HG02798 (cell line): ENCODE measurements at regions not wholly inside any gene's neighbourhood (a gene's known extent, or its start where the extent isn't known, plus 50 kb on each side); places are given as distances from the start of the nearest gene placed in this dataset.
"Not testable (repeated sequence)": the region's sequence is repeated elsewhere in the genome, so short reads cannot be mapped to it uniquely, and the experiment has no call there.

Experiments used
- ATAC-seq: cut with Tn5 transposase; IDR thresholded peaks from one replicate; pipeline ENCODE4 v1.9.1; 2021; ENCODE audit warnings: mild to moderate bottlenecking; ENCODE audit not compliant: unreplicated experiment, poor library complexity

GRCh38 chr1:5738911-5739462 lies 253.2 kb downstream of the NPHP4 start:
- ATAC-seq = no peak

- no peak for ATAC-seq
These were observed 255.1 kb downstream of the NPHP4 start for GRCh38 chr1:5737081-5737480.

GRCh38 chr1:5734996-5735395 lies 257.2 kb downstream of the NPHP4 start:
- ATAC-seq = no peak

GRCh38 chr1:5734414-5734813 lies 257.8 kb downstream of the NPHP4 start:
- ATAC-seq = no peak

- no peak for ATAC-seq
These were observed 258.6 kb downstream of the NPHP4 start for GRCh38 chr1:5733596-5733995.

- ATAC-seq = no peak
These were observed 261.2 kb downstream of the NPHP4 start for GRCh38 chr1:5731110-5731423.

- ATAC-seq = no peak
These were observed 261.7 kb downstream of the NPHP4 start for GRCh38 chr1:5730272-5731109.

- ATAC-seq = no peak
These were observed 262.5 kb downstream of the NPHP4 start for GRCh38 chr1:5729636-5730145.

- no peak for ATAC-seq
These were observed 263.4 kb downstream of the NPHP4 start for GRCh38 chr1:5728663-5729355.

GRCh38 chr1:5727871-5728643 lies 264.2 kb downstream of the NPHP4 start:
- ATAC-seq = no peak

GRCh38 chr1:5727191-5727590 lies 265.0 kb downstream of the NPHP4 start:
- ATAC-seq = no peak

GRCh38 chr1:5726586-5727184 lies 265.5 kb downstream of the NPHP4 start:
- ATAC-seq = not testable (repeated sequence)

GRCh38 chr1:5725855-5726585 lies 266.2 kb downstream of the NPHP4 start:
- no peak for ATAC-seq

- ATAC-seq = no peak
These were observed 266.8 kb downstream of the NPHP4 start for GRCh38 chr1:5725406-5725805.

GRCh38 chr1:5724847-5725246 lies 267.4 kb downstream of the NPHP4 start:
- ATAC-seq = no peak

- no peak for ATAC-seq
These were observed 269.5 kb downstream of the NPHP4 start for GRCh38 chr1:5722635-5723164.

GRCh38 chr1:5721634-5722215 lies 270.5 kb downstream of the NPHP4 start:
- ATAC-seq = no peak

GRCh38 chr1:5720936-5721335 lies 271.3 kb downstream of the NPHP4 start:
- no peak for ATAC-seq

GRCh38 chr1:5720484-5720883 lies 271.7 kb downstream of the NPHP4 start:
- ATAC-seq = no peak
